ENCODE measurements at regions not wholly inside any gene's neighbourhood (a gene's known extent, or its start where the extent isn't known, plus 50 kb on each side); places are given as distances from the start of the nearest gene placed in this dataset.
"Not testable (repeated sequence)": the region's sequence is repeated elsewhere in the genome, so short reads cannot be mapped to it uniquely, and the experiment has no call there.

DNA sequence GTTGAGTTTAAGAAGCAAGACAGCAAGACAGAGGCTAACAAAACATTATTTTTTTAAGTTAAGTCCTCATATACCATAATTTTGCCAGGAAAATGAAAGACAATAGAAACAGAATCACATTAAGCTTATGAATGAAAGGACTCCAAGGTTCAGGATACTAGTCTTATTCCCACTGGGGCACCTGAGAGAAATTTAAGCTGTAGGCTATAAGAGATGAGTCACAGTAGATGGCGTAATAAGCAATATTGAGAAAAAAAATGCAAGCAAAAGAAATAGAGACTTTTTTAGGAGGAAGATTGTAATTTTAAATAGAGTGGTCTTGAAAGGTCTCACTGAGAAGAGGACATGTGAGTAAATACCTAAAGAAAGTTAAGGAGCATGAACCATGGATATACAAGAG lies 57.1 kb upstream of the KIF2B start:
- no peak for DNase-seq

DNA sequence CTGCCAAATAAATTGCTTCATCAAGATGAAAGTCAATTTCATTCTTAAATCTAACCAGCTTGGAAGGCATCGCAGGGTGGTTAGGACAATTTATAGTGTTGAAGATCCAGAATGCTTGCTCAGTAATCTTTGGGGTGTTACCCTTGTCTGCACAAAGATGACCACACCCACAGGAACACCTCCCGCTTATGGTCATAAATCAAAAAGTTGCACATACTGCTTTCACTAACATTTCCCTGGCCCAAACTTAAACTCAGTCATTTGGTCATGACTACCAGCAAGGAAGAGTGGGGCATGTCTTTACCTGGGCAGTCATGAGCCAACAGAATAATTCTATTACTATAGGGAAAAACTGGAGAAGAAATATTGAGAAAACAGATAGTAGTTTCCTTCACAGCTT lies 57.6 kb upstream of the KIF2B start:
- no peak for DNase-seq

- DNase-seq, result no peak
Measured at GRCh38 chr17:53757559-53757958, 65.2 kb upstream of the KIF2B start.

GRCh38 chr17:53757116-53757515 lies 65.6 kb upstream of the KIF2B start:
- DNase-seq, result not testable (repeated sequence)

DNA sequence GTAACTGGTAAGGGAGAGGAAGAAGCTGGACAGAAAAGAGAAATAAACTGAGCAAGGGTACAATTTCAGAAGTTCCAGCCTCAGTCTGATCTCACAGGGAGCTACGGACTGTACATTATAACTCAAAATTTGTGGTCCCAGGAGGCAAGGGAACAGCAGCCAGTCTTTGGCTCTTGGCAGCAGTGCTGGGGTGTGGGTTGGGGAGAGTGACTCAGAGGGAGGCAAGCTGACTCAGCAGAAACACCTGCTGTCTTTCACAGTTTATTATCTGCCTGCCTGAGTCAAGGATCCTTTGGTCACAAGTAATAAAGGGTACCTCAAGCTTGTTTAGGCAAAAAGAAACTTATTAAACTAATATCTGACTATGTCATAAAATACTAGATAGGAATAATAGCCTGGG lies 73.5 kb upstream of the KIF2B start:
- DNase-seq, result no peak

- not testable (repeated sequence) for DNase-seq
Measured at GRCh38 chr17:53748159-53748820, 74.4 kb upstream of the KIF2B start.

DNA sequence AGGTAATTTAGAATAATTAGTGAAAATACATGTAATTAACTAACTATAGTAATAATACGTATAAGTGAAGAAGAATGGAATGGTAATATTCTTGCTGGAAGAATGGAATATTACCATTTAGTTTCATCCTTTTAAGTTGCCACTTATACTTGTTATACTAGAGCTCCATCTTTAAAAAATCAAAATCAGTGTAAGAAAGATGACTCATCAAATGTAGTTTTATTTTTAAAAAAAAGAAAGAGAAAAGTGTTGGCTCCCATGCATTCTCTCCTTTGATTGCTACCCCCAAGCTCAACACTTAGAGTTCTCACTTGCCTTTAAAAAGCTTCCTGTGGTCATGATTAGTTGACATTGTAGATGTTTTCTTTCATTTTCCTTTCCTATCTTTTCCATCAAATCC lies 82.4 kb upstream of the KIF2B start:
- DNase-seq, result no peak

GRCh38 chr17:53736516-53737240 lies 86.0 kb upstream of the KIF2B start:
- no peak for DNase-seq

DNA sequence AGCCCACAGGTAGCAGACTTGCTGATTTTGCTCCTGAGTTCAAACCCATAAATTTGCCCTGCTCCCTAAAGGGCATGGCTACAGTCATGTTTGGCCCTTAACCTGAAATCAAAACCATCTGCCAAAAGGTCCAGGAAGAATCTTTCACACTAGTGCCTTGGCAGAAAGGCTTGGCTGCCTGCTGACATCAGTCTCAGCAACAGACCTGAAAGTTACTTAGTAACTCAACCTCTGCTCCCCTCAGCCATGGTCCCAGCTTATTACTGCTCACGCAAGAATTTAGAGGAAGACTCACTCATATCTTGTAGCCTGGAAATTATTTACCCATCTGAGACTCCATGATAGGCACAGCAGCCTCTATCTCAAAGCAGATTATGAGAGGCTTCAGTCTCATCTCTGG lies 98.0 kb upstream of the KIF2B start:
- no peak for DNase-seq

DNA sequence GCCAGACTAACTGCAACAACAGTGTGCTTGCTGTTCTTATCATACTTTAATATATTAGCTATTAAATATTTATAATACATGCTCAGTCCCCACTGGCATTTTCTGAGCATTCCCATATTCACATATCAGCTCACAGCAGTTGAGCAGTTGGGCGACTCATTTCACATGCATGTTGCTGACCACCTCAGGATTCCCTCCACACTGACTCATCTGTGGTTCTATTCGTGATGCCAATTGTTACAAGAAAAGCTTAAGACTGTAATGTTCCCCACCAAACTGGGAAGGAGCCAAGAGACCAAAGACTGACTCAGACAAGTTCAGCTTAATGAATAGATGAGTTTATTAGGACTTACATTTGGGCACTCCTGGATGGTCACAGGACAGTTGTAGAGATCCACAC lies 100.3 kb upstream of the KIF2B start:
- DNase-seq, result peak; percentile 30

DNA sequence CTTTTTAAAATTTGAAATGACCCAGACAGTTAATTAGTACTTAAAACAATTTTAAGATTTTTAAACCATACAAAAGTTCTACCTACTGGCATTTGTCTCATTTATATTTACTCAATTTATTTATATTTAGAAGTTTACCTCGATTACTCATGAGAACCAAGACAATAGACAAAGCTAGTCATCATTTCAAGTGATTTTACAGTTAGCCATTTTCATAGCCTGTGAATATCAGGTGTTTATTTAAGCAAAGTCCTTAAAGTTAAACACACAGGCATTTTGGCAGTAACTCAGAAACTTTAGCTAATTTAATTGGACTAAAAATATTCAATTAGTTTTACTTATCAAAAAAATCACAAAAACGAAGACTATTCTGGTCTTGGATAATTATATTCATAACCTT lies 101.6 kb upstream of the KIF2B start:
- no peak for DNase-seq

DNA sequence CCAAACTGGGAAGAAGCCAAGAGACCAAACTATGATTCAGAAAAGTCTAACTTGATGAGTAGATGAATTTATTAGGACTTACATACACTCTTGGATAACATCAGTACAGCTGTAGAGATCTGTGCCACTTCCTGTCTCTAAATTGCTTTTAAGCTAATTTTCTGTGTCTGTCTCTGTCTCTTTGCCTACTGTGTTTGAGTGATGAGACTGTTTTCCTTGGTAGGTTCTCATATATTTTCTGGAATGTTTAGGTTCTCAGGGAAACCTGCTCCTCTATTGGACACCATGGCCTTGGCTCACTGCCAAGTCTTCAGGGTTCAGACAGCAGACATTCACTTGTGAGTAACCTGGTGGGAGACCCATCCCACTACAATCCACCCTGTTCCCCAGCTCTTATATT lies 103.5 kb upstream of the KIF2B start:
- no peak for DNase-seq

- DNase-seq, result no peak
Measured at GRCh38 chr17:53707566-53707965, 115.2 kb upstream of the KIF2B start.

GRCh38 chr17:53696286-53696685 lies 126.4 kb upstream of the KIF2B start:
- DNase-seq, result no peak

DNA sequence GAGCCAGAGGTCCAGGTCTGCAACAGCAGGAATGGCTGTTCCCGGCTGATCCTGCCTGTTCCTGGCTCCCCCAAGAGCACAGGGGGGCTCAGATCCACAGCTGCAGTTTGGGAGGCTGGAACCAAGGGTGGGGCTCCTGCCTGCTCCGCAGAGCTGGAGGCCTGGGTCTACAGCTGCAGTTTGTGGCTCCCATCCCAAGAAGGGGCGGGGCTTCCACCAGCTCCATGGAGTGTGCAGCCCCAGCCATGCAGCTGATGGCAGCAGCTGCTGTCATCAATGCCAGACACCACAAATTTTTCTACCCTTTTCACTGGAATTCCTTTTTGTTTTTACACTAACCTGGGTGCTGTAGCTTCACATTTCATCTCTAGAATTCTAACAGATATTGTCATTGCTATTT lies 135.4 kb upstream of the KIF2B start:
- no peak for DNase-seq

DNA sequence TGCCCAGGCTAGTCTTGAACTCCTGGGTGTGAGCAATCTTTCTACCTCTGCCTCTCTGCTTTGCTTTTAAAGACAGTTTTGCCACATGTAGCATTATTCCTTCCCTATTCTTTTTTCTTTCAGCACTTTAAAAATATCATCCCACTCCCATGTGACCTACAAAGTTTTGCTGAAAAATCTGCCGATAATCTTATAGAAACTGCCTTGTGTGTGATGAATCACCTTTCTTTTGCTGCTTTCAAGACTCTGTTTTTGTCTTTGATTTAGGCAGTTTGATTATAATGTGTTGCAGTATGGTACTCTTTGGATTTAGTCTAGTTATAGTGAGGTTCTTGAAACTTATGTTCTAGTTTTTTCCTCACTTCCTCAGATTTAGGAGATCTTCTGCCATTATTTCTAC lies 142.0 kb upstream of the KIF2B start:
- no peak for DNase-seq

DNA sequence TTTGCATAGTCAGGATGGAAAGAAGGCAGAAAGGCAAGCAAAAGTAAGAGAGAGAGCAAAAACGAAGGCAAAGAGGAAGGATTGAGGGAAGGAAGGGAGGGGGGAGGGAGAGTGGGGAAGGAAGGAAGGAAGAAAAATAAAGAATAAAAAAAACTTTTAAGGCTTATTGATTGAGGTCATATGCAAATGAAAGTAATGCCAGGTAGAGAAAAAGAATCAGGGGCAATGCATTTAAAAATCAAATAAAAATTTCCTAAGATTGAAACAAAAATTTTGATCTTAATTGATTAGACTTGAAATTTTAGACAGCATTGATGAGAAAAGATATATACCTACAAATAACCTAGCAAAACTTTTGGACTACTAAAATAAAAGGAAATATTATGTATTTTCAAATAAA lies 153.9 kb upstream of the KIF2B start:
- no peak for DNase-seq

GRCh38 chr17:53662608-53663007 lies 160.1 kb upstream of the KIF2B start:
- no peak for DNase-seq

DNA sequence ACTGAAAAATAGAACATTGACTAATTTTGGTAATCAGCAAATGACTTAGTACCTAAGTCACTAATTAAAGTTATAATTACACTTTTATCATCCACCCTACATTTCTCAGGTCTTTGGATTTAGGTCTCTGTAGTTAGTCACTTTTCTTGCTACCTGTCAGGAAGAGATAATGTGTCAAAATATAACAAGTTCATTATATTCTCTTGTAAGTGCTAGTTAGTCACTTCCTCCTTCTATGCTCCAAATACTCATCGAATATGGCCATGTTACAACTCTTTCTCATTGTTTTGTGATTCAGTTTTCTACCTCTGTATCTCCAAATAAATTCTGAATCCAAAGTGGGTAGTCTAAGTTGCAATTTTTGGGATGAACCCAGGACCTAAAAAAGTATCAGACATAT lies 163.5 kb upstream of the KIF2B start:
- DNase-seq, result no peak

DNA sequence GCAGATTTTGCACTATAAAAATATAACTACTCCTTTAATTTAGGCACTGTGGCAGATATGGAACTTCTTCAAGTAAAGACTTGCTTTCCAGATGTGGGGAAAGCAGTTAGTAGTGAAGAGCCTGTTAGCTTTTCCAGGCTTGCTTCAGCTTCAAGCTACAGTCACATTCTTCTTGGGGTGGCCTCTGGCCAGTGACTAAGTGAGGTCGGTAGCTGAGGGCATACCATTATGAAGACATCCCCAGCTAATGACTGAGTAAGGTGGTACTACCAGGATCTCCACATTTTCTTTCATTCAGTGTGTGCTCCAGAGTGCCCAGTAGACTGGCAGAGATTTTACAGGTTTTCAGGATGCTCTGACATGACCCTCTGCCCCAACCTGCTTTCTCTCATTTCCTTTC lies 167.1 kb upstream of the KIF2B start:
- DNase-seq, result no peak

DNA sequence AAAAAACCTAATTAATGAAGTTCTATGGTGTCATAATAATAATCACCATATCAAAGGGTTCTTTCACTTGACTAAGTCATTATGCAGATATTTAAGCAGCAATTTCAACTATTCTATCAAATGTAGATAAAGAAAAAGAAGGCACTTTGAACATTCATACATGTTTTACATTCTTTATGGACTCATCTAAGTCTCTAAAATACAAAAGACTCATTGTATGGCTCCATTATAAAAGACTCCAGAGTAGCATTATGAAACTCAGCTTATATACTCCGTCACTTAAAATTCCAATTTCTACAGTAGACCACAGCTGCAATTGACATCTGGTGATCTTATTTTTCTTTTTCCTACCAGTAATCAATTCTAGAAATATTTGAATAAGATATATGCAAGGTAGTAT lies 173.5 kb upstream of the KIF2B start:
- DNase-seq, result no peak

DNA sequence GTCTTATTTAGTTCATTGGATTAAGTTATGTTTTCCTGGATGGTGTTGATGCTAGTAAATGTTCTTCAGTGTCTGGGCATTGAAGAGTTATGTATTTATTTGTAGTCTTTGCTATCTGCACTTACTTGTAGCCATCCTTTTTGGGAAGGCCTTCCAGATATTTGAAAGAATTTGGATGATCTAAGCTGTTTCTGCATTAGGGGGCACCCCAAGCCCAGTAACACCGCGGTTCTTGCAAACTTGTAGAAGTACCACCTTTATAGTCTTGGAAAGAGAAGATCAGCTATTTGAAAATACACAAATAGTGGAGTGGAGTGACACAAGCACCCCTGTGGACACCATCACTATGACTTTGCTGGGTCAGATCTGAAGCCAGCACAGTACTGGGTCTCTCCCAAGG lies 175.9 kb upstream of the KIF2B start:
- DNase-seq, result no peak

GRCh38 chr17:53640808-53641207 lies 181.9 kb upstream of the KIF2B start:
- DNase-seq, result no peak

DNA sequence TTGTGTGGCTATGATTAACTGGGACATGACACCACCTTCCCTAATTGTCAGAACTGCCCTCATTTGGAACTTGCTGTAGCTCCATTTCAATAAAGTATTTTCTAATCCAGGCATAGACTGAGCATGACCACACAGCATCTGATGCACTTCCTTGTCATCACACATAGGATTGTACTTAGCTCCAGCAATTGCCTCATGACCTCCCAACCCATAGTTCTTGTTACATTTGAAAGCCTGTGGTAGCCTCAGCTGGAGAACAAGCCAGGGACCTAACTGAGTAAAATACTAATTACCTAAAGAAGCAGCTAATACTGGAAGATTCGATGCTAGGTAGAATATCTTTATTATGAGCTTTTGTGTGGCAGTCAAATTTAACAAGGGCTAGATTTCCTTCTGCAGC lies 187.3 kb upstream of the KIF2B start:
- DNase-seq, result no peak

DNA sequence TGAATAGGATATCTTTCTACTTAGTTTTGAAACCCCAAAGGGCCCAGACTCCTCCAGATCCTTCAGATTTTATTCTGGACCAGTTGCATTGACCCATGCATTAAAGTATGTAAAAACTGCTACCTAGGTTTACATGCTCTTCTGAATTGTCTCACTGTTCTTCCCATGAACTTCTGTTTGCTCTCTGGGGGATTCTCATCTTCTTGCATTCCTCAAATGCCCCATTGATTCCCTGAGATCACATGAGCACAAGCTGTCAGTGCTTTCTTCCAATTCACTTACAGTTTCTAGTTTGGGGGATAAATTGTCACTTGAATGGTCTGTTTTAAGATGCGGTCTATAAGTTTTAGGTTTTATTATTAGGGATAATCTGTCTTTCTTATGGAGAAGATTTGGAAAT lies 188.9 kb upstream of the KIF2B start:
- no peak for DNase-seq
